Colonic mucosa (tissue), 4 donors: ENCODE measurements at regions not wholly inside any gene's neighbourhood (a gene's known extent, or its start where the extent isn't known, plus 50 kb on each side); places are given as distances from the start of the nearest gene placed in this dataset.
"Not testable (repeated sequence)": the region's sequence is repeated elsewhere in the genome, so short reads cannot be mapped to it uniquely, and the experiment has no call there.

ENCODE experiments used
- DNase-seq: peaks from one replicate; pipeline ENCODE4 v3.0.0-alpha.2; 2020
- H3K27ac ChIP-seq: fragments of 200-600 bp; one replicate; pipeline ENCODE4 v1.8.0; 2021
- H3K27me3 ChIP-seq: fragments of 200-600 bp; one replicate; pipeline ENCODE4 v1.8.0; 2021
- H3K36me3 ChIP-seq: fragments of 200-600 bp; one replicate; pipeline ENCODE4 v1.8.0; 2021
- H3K4me1 ChIP-seq: fragments of 200-600 bp; one replicate; pipeline ENCODE4 v1.8.0; 2021; ENCODE audit warnings: mild to moderate bottlenecking
- H3K4me3 ChIP-seq: fragments of 200-600 bp; one replicate; pipeline ENCODE4 v1.8.0; 2021
- H3K9ac ChIP-seq, 2 donors: one replicate each; pipeline ENCODE4 v1.7.0; 2013; ENCODE audit warnings: control low read depth in 2 of 2, low read depth in 2 of 2, low read length in 2 of 2
- H3K9me3 ChIP-seq: fragments of 200-600 bp; one replicate; pipeline ENCODE4 v1.8.0; 2021
- intact Hi-C: fragments of 100-400 bp; cut with DNase I; formaldehyde crosslinking; loops from one replicate; pipeline ENCODE4 v1.14.1; 2022
- TF ChIP-seq, protein P1 (sequence below): fragments of 200-600 bp; IDR thresholded peaks from one replicate; pipeline ENCODE4 v1.8.0; 2022; ENCODE audit warnings: antibody characterized with exemption, mild to moderate bottlenecking
- donor health status: healthy.
- donor health status: DM: no; HTN: no; CAD: no.
- donor health status: DM: no; HTN: no; CAD: no.

DNA sequence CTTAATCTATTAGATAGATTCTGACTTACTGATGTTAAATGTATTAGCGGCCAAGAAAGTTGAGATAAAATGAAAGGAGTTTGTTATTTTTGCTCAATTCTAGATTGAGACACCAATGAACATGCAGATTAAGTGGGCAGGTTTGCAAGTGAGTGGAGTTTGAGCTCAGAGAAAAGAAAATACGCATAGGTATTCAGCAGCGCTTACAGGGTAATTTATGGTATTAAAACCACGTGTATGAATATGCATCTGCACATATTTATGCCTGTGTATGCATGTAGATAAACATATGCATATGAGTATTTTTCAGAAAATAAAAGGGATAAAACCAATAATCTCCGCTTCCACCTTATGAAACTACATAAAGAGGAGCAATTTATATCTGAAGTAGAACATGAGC is 1450.1 kb downstream of the RPIA start:
- H3K27me3 ChIP-seq, H3K9me3 ChIP-seq, H3K9ac ChIP-seq, H3K36me3 ChIP-seq, H3K4me1 ChIP-seq, intact Hi-C loops, DNase-seq, H3K4me3 ChIP-seq, H3K27ac ChIP-seq: not testable (repeated sequence)

DNA sequence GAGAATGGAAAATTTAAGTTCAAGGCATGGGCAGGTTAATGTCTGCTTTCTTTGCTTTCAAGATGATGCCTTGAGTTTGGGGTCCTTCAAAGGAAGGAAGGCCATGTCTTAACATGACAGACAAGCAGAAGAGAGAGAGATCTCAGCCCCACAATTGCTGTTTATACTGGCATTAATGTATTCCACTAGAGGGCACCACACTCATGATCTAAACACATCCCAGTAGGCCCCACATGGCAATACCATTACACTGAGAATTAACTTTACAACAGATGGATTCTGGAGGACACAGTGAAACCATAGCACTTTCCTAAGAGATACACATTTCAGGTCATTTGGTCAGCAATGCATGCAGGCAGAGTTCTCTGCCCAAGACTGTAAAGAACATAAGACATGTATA is 1460.3 kb downstream of the RPIA start:
- H3K9me3 ChIP-seq, H3K4me3 ChIP-seq, H3K36me3 ChIP-seq, H3K27me3 ChIP-seq, H3K9ac ChIP-seq, intact Hi-C loops, H3K4me1 ChIP-seq, DNase-seq, H3K27ac ChIP-seq: not testable (repeated sequence)

DNA sequence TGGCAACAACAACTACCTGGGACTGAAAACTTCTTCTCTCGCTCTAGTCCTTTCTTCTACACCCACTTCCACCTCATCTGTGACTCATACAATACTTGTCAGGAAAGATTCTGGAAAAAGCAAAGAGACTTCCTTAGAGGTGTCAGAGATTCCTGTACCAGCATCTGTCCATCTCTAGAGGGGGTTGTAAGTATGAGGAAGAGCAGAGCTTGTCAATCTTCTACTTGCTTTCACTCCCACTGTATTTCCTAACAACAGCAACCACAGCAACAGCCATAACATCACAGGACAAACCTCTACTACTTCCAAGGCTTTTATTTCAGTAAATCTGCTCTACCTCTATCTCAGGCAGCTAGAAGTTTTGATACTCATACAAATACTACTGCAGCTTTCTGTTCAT is 1479.5 kb downstream of the RPIA start:
- H3K4me3 ChIP-seq, H3K4me1 ChIP-seq, H3K36me3 ChIP-seq, H3K9ac ChIP-seq, intact Hi-C loops, H3K27ac ChIP-seq, H3K27me3 ChIP-seq, H3K9me3 ChIP-seq, DNase-seq: not testable (repeated sequence)

DNA sequence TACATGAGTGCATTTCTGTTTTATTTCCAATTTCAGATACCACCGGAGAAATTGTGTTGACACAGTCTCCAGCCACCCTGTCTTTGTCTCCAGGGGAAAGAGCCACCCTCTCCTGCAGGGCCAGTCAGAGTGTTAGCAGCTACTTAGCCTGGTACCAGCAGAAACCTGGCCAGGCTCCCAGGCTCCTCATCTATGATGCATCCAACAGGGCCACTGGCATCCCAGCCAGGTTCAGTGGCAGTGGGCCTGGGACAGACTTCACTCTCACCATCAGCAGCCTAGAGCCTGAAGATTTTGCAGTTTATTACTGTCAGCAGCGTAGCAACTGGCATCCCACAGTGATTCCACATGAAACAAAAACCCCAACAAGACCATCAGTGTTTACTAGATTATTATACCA is 1481.6 kb downstream of the RPIA start:
- intact Hi-C loops, DNase-seq, H3K9me3 ChIP-seq, H3K36me3 ChIP-seq, H3K9ac ChIP-seq, H3K4me1 ChIP-seq, H3K27me3 ChIP-seq, H3K27ac ChIP-seq, H3K4me3 ChIP-seq: not testable (repeated sequence)

DNA sequence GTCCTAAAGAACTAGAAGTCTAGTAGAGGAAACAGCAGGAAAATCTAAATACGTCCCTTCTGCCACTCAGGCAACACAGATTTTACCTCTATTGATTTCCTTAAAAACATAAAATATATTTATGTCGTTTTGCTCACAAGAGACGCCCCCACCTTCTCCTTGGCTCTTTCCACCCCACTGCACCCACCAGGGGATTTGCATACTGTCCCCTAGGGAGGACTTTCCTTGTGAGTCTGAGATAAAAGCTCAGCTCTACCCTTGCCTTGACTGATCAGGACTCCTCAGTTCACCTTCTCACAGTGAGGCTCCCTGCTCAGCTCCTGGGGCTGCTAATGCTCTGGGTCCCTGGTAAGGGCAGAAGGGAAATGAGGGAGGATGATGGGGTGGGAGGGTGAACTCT is 1488.1 kb downstream of the RPIA start:
- H3K9me3 ChIP-seq, H3K9ac ChIP-seq, H3K27ac ChIP-seq, intact Hi-C loops, DNase-seq, H3K36me3 ChIP-seq, H3K4me1 ChIP-seq, H3K27me3 ChIP-seq, H3K4me3 ChIP-seq: not testable (repeated sequence)

DNA sequence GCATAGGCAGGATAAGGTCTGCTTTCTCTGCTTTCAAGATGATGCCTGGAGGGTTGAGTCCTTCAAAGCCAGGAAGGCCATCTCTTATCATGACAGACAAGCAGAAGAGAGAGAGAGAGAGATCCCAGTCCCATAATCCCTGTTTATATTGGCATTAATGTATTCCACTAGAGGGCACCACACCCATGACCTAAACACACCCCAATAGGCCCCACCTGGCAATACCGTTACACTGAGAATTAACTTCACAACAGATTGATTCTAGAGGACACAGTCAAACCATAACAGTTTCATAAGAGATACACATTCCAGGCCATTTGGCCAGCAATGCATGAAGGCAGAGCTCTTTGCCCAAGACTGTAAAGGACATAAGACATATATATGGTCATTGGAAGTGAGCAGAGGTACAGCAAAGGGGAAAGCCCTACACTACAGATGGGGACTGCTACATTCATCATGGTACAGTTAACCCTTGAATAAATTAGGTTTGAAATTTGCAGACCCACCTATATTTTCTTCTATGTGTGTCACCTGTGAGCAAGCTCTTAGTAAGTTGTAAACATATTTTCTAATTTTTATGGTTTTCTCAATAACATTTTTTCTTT is 1516.1 kb downstream of the RPIA start:
- no peak for DNase-seq
- Histone ChIP-seq H3K9me3 (no peaks in the 10 kb centered on the region), H3K4me3 (no peak overlapping the region), H3K9ac (no peak overlapping the region), H3K4me1 (no peaks in the 10 kb centered on the region), H3K27ac (no peak overlapping the region), H3K36me3 (no peaks in the 10 kb centered on the region), H3K27me3 (no peaks in the 10 kb centered on the region)
- TF ChIP-seq, protein P1, sequence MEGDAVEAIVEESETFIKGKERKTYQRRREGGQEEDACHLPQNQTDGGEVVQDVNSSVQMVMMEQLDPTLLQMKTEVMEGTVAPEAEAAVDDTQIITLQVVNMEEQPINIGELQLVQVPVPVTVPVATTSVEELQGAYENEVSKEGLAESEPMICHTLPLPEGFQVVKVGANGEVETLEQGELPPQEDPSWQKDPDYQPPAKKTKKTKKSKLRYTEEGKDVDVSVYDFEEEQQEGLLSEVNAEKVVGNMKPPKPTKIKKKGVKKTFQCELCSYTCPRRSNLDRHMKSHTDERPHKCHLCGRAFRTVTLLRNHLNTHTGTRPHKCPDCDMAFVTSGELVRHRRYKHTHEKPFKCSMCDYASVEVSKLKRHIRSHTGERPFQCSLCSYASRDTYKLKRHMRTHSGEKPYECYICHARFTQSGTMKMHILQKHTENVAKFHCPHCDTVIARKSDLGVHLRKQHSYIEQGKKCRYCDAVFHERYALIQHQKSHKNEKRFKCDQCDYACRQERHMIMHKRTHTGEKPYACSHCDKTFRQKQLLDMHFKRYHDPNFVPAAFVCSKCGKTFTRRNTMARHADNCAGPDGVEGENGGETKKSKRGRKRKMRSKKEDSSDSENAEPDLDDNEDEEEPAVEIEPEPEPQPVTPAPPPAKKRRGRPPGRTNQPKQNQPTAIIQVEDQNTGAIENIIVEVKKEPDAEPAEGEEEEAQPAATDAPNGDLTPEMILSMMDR, result peak; percentile 16
- intact Hi-C loops, result no loop called here

DNA sequence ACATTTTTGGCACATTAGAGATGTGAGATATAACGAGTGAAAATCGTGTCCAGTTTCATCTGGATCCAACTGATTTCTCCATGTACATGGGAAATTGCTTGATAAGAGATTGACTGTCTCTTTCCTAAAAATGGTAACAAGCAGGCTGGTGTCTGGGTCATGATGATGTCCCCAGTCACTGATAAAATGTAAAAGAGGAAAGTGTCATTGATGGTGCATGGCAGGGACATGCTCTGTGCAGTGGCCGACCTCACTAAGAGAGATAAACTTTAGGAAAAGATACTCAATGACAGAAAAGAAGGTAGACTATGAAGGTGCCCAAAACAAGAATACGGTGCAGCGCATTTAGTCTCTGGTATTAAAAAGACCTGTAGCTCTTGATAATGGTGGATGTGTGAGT is 1517.5 kb downstream of the RPIA start:
- Histone ChIP-seq H3K4me1 (no peaks in the 10 kb centered on the region), H3K36me3 (no peaks in the 10 kb centered on the region), H3K4me3 (no peak overlapping the region), H3K9me3 (no peaks in the 10 kb centered on the region), H3K27ac (no peak overlapping the region), H3K9ac (no peak overlapping the region), H3K27me3 (no peaks in the 10 kb centered on the region)
- TF ChIP-seq, protein P1, result no peak
- DNase-seq, result no peak
- intact Hi-C loops, result no loop called here

DNA sequence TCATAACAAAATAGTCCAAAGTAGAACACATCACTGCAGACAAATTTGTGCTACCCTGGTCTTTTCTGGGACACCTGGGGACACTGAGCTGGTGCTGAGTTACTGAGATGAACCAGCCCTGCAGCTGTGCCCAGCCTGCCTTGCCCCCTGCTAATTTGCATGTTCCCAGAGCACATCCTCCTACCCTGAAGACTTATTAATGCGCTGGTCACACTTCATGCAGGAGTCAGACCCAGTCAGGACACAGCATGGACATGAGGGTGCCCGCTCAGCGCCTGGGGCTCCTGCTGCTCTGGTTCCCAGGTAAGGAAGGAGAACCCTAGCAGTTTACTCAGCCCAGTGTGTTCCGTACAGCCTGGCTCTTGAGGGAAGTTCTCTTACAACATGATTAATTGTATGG is 1518.3 kb downstream of the RPIA start:
- no peaks in the 10 kb centered on the region for H3K27me3 ChIP-seq
- no peaks in the 10 kb centered on the region for H3K9me3 ChIP-seq
- DNase-seq, result no peak
- intact Hi-C loops, result no loop called here
- H3K27ac ChIP-seq, result no peak overlapping the region
- H3K36me3 ChIP-seq, result no peaks in the 10 kb centered on the region
- no peak overlapping the region for H3K9ac ChIP-seq
- H3K4me1 ChIP-seq, result no peaks in the 10 kb centered on the region
- TF ChIP-seq, protein P1, result no peak
- no peak overlapping the region for H3K4me3 ChIP-seq

DNA sequence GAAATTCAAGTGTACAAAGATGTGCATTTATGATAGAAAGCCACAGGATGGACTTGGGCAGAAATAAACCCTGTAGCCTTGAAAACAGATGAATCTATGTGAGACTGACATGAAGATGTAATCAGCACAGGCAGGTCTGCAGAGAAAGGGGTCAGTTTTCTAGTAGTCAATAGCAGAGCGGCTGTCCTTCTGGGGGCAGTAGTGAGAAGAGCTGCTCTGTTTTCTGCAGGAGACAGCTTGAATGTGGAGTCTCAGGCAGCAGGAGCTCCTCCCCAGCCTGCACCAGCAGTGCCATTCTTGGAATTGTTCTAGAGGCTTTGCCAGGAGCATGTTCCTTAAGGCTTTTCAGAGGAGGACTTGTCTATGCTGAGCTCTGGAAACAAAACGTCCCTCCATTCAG is 1524.4 kb downstream of the RPIA start:
- H3K9me3 ChIP-seq, H3K4me3 ChIP-seq, H3K27ac ChIP-seq, H3K4me1 ChIP-seq, H3K36me3 ChIP-seq, intact Hi-C loops, H3K9ac ChIP-seq, DNase-seq, H3K27me3 ChIP-seq: not testable (repeated sequence)

DNA sequence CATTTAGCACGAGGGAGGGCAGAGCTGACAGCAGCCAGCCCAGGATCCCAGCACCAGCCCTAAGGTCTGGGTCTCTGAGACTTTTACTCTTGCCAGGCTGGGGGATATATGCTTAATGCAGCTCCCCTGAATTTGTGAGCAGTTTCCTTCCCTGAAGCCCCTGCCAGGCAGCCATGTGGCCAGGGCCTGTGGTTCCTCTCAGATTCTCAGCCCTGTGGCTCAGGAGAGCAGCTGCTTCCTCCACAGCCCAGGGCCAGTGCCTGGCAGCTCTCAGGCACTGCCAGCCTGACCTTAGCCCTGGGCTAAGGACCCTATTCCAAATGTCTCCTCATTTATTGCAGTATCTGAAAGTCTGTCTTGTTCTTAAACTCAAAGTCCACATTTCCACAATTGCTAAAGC is 1525.3 kb downstream of the RPIA start:
- DNase-seq, H3K9ac ChIP-seq, H3K4me3 ChIP-seq, H3K9me3 ChIP-seq, H3K4me1 ChIP-seq, H3K27ac ChIP-seq, intact Hi-C loops, H3K27me3 ChIP-seq, H3K36me3 ChIP-seq: not testable (repeated sequence)

DNA sequence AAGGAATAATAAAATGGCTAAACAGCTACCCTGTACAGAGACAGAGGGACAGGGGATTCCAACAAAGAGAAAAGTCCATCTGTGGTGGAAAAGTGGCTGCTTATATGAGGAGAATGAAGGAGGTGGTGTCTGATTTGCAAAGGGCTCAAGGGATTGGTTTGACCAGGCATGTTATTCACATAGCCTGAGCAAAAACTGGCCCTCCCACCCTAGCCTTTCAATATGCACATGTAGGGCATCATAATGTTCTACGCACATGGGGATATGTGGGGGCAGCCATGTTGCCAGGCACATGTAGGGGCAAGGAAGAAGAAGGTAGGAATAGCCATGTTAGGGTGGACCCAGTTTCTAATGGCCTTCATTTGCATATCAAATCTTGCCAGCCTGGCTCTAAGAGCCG is 1527.1 kb downstream of the RPIA start:
- H3K27ac ChIP-seq, H3K36me3 ChIP-seq, intact Hi-C loops, H3K9ac ChIP-seq, DNase-seq, H3K4me1 ChIP-seq, H3K27me3 ChIP-seq, H3K4me3 ChIP-seq, H3K9me3 ChIP-seq: not testable (repeated sequence)
